OCI-LY7 (cell line): ENCODE measurements at regions not wholly inside any gene's neighbourhood (a gene's known extent, or its start where the extent isn't known, plus 50 kb on each side); places are given as distances from the start of the nearest gene placed in this dataset.

Experiments used
- EZH2phosphoT487 ChIP-seq: fragments of 200-600 bp; sonication (generic); IDR thresholded peaks from 2 replicates; pipeline ENCODE4 v1.6.1; 2018; ENCODE audit warnings: low read depth, borderline replicate concordance, mild to moderate bottlenecking, mixed run types, antibody characterized with exemption, low read length, moderate library complexity, mixed read lengths
- TF ChIP-seq, protein P1 (sequence below): fragments of 200-600 bp; sonication (generic); conservative IDR thresholded peaks from 2 replicates; pipeline ENCODE4 v1.5.1; 2014; ENCODE audit warnings: mild to moderate bottlenecking, antibody characterized with exemption, low read length, moderate library complexity, mixed read lengths

GRCh38 chr3:64903006-64903405, 215.2 kb upstream of the ADAMTS9 start:
- TF ChIP-seq, protein P1, sequence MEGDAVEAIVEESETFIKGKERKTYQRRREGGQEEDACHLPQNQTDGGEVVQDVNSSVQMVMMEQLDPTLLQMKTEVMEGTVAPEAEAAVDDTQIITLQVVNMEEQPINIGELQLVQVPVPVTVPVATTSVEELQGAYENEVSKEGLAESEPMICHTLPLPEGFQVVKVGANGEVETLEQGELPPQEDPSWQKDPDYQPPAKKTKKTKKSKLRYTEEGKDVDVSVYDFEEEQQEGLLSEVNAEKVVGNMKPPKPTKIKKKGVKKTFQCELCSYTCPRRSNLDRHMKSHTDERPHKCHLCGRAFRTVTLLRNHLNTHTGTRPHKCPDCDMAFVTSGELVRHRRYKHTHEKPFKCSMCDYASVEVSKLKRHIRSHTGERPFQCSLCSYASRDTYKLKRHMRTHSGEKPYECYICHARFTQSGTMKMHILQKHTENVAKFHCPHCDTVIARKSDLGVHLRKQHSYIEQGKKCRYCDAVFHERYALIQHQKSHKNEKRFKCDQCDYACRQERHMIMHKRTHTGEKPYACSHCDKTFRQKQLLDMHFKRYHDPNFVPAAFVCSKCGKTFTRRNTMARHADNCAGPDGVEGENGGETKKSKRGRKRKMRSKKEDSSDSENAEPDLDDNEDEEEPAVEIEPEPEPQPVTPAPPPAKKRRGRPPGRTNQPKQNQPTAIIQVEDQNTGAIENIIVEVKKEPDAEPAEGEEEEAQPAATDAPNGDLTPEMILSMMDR, result no peak
- TF ChIP-seq EZH2phosphoT487, result no peak
